GM12872 (cell line): ENCODE measurements at regions not wholly inside any gene's neighbourhood (a gene's known extent, or its start where the extent isn't known, plus 50 kb on each side); places are given as distances from the start of the nearest gene placed in this dataset.

Experiments
- CTCF ChIP-seq: IDR thresholded peaks from 3 replicates; pipeline ENCODE4 v1.5.1; 2011; ENCODE audit warnings: low read depth, mild to moderate bottlenecking, low read length, moderate library complexity; ENCODE audit not compliant: insufficient read depth

- no peak for TF ChIP-seq CTCF
These were observed 111.8 kb upstream of the CCND2 start for GRCh38 chr12:4161718-4162117.

GRCh38 chr12:4160314-4161040 lies 113.1 kb upstream of the CCND2 start:
- no peak for TF ChIP-seq CTCF

GRCh38 chr12:4159851-4160250 lies 113.7 kb upstream of the CCND2 start:
- TF ChIP-seq CTCF: no peak

- no peak for TF ChIP-seq CTCF
These were observed 115.3 kb upstream of the CCND2 start for GRCh38 chr12:4158306-4158705.

- no peak for TF ChIP-seq CTCF
These were observed 116.4 kb upstream of the CCND2 start for GRCh38 chr12:4157122-4157521.

GRCh38 chr12:4156317-4156716 lies 117.2 kb upstream of the CCND2 start:
- TF ChIP-seq CTCF: no peak

GRCh38 chr12:4154672-4155225 lies 118.8 kb upstream of the CCND2 start:
- TF ChIP-seq CTCF: no peak
